Urothelium cell line (cell line): ENCODE measurements at regions not wholly inside any gene's neighbourhood (a gene's known extent, or its start where the extent isn't known, plus 50 kb on each side); places are given as distances from the start of the nearest gene placed in this dataset.

Experiments used
- DNase-seq: peaks from one replicate; pipeline ENCODE4 v3.0.0; 2011; ENCODE audit warnings: low spot score, mixed read lengths
- FAIRE-seq: peaks from 2 replicates; lab custom pipeline; 2011; peaks lifted over from hg19 to GRCh38; lab: Jason Lieb, UNC

DNA sequence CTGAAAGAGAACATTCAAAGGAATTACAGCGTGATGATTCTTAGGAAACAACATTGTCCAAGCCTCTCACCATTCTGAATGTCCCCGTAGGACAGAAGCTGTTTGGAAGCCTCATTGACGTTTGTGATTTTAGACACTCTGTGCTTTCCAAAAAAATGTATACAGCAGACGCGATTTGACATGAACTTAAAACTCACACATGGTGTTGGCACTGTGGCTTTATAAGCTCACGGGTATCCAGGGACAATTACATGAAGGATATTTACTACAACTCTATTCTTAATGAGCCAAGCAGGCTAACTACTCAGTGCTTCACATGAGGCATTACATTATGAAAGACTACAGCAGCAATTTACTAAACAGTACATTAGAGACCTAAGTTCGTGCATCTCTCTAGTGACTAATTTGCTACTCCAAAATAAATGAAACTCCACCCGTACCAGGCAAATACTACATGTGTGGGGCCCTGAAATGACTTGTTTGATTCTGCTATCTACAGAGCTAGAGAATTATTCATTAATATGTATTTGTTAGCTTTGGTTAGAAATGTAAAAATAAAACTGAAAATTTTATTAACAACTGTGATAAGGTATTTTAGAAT lies 620.7 kb downstream of the SPRY1 start:
- DNase-seq (no peak), FAIRE-seq (no peak)

GRCh38 chr4:124018383-124019317 lies 622.1 kb downstream of the SPRY1 start:
- DNase-seq (peak; percentile 5), FAIRE-seq (no peak)

DNA sequence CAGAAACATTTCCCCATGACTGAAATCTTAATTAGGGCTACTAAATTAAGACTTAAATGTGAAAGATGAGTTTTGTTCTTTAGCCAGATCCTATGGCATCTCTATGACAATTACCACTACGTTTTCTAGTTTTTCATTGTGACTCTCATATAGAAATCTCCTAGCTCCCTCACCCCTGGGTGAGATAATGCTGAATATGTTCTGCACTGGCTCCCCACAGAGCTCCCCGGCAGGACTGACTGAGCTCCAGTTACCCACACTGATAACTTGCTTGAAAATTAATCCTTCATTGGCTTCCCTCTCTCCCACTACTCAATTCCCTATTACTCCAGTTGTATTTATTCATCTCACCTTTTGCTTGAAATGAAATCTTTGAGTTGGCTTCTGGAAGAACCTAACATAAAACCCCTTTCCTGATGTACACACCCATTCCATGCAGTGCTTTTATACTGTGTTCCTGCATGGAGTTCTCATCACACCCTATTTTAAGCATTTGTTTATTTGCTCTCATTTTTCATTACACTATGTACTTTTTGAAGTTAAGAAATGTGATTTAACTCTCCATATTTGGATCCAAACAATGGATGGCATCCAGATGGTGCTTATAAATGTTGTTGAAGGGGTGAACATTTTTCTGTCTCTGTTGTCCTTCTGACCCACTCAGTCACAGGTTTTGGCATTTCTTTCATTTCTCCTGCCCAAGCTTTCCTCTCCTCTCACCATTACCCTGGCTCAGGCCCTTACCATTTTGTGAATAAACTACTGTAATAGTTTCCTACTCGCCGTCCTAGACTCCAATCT lies 623.4 kb downstream of the SPRY1 start:
- DNase-seq (no peak), FAIRE-seq (no peak)

GRCh38 chr4:124025000-124025399 lies 628.4 kb downstream of the SPRY1 start:
- DNase-seq = no peak
- FAIRE-seq = no peak

DNA sequence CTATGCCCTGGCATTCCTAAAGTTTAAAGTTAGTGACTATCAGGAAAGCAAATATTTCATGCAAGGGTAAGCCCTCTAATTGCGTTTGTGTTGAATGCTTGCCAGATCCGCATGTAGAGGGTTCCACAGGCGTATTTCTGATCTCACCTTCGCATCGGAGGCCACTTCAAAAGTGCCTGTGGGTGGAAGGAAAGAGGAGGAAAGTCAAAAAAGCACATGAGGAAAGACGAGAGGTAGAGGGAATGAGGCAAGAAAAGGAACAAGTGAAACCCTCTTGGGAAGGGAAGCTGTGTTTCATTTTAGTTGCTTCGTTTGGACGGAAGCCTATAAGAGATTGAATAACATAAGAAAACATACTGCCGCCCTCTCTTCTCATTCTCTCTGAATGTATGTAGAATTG lies 628.8 kb downstream of the SPRY1 start:
- no peak for DNase-seq
- FAIRE-seq = no peak

DNA sequence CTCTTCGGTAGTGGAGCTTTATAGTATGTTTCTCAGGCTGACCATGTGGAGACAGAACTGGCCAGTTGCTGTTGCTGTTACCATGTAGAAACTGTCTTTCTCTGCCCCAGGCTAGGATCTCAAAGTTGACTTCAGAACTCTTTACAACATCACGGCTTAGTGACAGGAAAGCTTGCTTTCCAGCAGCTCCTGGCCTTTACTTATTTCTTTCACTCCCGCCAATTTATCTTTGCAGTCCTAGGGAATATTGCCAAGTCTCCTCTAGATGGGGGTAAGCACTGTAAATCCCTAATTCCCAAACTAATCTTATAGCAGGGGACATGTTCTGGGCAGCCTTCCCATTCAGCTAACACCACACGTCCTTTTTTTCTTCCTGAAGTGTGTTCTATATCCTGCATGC lies 631.6 kb downstream of the SPRY1 start:
- FAIRE-seq = no peak
- DNase-seq = no peak

DNA sequence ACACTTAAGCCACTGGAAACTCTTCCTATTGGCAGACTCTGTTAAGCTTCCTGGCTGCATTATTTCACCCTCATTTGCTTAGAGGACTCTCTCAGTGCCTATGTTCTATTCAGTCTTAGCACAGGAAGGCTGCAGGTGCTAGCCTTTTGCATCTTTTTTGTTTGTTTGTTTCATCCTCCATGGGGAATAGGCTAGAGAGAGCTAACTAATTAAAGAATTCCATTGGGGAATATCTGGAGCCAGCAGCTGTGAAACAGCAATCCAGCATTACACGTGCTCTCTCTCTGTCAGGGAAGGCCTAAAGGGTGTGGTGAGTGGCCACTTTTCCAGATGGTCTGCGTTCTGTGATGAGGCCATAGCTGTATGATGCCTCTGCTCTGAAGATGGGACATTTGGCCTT lies 633.6 kb downstream of the SPRY1 start:
- no peak for DNase-seq
- no peak for FAIRE-seq

- FAIRE-seq (no peak), DNase-seq (no peak)
Observed at GRCh38 chr4:124032035-124032434, 635.4 kb downstream of the SPRY1 start.

DNA sequence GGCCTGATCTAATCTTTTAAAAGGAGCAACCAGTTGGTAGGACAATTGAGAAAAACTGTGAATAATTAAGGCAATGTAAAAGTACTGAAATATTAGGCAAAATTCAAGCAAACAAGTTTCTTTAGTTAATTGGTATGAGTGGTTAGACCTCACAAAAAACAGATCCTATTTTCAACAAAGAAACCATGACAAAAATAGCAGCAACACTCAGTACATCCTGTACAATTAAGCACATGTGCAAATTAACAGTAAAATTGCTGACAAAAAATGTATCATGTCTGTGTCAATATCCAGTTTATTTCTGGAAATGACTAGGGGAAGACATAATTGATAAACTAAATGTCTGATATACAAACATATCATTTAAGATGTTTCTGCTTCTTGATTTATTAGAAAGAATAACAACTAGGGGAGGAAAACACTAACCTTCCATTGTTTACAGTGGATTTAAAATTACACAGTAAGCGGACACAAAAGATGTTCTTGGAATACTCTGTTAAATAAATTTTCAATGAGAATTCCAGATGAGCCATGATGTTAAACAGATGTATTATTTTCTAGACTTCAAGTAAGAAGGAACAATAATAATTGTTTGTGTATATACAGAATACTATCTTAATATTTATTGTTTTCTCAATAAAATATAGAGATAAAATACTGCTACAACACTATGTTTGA lies 638.9 kb downstream of the SPRY1 start:
- DNase-seq = no peak
- no peak for FAIRE-seq

GRCh38 chr4:124037236-124037635 lies 640.6 kb downstream of the SPRY1 start:
- FAIRE-seq = no peak
- no peak for DNase-seq

DNA sequence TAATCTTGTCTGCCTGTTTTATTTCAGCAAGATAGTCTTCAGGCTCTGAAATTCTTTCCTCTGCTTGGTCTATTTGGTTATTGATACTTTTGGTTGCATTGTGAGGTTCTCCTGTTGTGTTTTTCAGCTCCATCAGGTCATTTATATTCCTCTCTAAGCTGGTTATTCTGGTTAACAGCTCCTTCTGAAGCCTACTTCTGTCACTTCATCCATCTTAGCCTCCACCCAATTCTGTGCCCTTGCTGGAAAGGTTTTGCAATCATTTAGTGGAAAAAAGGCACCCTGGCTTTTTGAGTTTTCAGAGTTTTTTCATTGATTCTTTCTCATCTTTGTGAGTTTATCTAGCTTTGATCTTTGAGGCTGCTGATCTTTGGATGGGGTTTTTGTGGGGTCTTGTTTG lies 647.7 kb downstream of the SPRY1 start:
- DNase-seq = no peak
- no peak for FAIRE-seq

DNA sequence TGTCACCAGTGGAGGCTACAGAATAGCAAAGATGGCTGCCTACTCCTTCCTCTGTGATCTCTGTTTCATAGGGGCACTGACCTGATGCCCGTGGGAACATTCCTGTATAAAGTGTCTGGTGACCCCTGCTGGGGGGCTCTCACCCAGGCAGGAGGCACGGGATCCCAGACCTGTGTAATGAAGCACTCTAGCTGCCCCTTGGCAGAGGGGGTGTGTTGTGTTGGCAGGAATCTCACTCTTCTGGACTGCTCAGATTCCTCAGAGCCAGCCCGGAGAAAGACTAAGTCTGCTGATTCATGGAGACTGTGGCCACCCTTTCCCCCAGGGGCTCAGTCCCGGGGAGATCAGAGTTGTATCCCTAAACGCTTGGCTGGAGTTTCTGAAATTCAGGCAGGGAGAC lies 648.3 kb downstream of the SPRY1 start:
- DNase-seq (no peak), FAIRE-seq (no peak)

GRCh38 chr4:124046190-124046589 lies 649.6 kb downstream of the SPRY1 start:
- no peak for FAIRE-seq

GRCh38 chr4:124053872-124054538 lies 657.4 kb downstream of the SPRY1 start:
- DNase-seq (no peak), FAIRE-seq (no peak)

More at GRCh38 chr4:124046190-124046589, 649.6 kb downstream of the SPRY1 start:
- no peak for DNase-seq

- DNase-seq = no peak
- no peak for FAIRE-seq
Observed at GRCh38 chr4:124055336-124055735, 657.2 kb downstream of the ANKRD50 start.

DNA sequence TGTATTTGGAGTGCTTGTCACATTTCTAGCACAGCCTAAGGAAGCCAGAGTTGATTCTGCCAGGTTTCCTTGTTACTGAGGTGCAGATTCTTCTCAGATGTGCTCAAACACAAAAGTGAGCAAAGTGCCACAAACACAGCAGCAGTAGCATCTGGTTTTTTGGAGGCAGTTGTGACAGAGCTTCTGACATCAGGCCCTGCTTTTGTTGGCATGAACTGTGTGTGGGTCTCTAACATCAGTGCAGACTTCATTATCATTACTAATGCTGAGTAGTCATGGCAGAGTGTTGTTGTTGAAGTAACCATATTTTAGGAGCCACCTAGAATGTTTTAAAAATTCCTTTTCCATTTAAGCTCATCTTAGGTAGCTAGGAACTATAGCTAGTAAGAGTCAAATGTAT lies 656.6 kb downstream of the ANKRD50 start:
- FAIRE-seq (no peak), DNase-seq (no peak)

GRCh38 chr4:124060261-124060918 lies 652.1 kb downstream of the ANKRD50 start:
- FAIRE-seq = no peak
- DNase-seq = peak; percentile 21

DNA sequence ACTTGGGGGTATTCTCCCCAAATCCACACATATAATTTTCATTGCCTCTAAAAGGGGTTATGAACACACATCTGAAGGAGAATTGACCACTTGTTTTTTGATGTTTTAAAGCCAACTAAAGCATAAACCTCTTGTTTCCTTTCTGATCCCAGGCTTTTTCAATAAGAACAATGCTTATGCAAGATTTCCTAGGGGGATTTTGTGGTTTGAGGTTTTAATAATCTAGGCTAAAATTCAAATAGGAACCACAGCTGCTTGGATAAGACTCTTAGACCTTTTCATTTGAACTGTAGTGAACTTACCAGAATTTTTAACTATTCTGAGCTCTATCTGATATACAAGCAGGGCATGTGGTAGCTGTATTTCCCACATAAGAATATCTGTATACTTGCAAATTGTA lies 651.1 kb downstream of the ANKRD50 start:
- FAIRE-seq = no peak
- no peak for DNase-seq

- FAIRE-seq (no peak), DNase-seq (no peak)
Observed at GRCh38 chr4:124065422-124065821, 647.1 kb downstream of the ANKRD50 start.

GRCh38 chr4:124065936-124066335 lies 646.6 kb downstream of the ANKRD50 start:
- FAIRE-seq = no peak
- no peak for DNase-seq
